ENCODE measurements at regions not wholly inside any gene's neighbourhood (a gene's known extent, or its start where the extent isn't known, plus 50 kb on each side); places are given as distances from the start of the nearest gene placed in this dataset.
"Not testable (repeated sequence)": the region's sequence is repeated elsewhere in the genome, so short reads cannot be mapped to it uniquely, and the experiment has no call there.

DNA sequence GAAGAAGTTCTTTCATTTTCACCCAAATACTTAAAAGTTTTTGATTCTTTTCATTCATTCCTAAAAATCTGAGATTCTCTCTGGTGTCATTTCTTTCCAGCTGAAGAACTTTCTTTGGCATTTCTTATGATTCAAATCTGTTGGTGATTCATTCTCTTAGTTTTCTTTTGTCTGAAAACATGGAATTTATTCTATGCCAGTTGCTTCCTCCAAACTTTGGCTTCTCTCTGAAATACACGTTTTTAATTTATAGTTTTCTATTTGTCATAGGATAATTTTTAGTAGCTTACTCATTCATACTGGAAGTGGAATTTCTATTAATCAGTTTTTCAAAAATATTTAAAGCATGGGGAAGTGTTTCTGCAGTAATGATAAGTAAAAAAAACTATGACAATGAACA, 1012.0 kb downstream of the RPA4 start:
- Histone ChIP-seq H3K36me3 (no peaks in the 10 kb centered on the region), H3K4me1 (no peaks in the 10 kb centered on the region), H3K9me3 (peaks cover 5% of the 10 kb centered on the region; the same call in 1 of the 2 replicates), H3K4me2 (no peak overlapping the region), H3K27me3 (peaks cover 44% of the 10 kb centered on the region; the same call in 1 of the 2 replicates), H3K9ac (no peak overlapping the region), H3K4me3 (no peak overlapping the region), H3K27ac (no peak overlapping the region), H4K20me1 (no peaks in the 10 kb centered on the region)
- no peak for TF ChIP-seq Cebpa-rat (IDR thresholded peaks at IDR 0.05)

DNA sequence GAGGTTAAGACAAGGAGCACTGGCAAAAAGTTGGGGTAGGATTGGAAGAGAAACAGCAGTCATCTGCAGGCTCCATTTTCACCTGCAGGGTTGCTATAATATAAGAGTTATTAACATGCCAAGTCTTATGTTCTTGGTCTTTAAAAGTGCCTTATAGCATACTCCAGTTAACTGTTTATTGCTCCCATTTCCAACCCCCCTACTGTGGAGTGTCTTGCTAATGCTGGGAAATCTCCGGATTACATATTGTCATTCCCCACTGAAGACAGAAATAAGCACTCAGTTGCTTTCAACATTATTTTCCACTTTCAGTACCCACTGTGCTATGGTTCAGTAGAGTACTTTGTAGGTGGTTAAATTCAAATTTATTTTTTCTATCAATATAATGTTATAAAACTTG, 1014.3 kb downstream of the RPA4 start:
- H3K9ac ChIP-seq, result no peak overlapping the region
- no peak for TF ChIP-seq Cebpa-rat (IDR thresholded peaks at IDR 0.05)

DNA sequence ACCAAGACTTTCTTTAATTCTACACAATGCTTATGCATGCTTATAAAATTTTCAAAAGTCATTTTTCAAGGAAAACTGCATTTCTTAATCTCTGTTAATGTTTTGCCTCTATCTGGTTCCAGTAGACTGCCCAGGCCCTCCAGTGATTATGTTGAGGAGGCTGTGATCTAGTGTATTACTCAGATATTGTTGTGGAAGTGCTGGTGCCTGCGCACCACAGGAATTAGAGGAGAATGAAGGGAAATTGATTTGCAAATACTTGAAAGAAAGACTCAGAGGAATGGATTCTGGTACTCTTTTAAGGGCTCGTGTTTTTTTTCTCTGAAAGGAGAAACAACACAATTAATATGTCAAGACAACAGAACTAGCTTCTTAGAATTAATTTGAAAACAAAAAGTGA, 1015.1 kb downstream of the RPA4 start:
- Histone ChIP-seq H3K9me3 (no peaks in the 10 kb centered on the region), H3K4me2 (no peak overlapping the region), H3K4me1 (no peaks in the 10 kb centered on the region), H3K9ac (no peak overlapping the region), H3K27me3 (peaks cover 63% of the 10 kb centered on the region), H3K27ac (no peak overlapping the region), H4K20me1 (no peaks in the 10 kb centered on the region), H3K4me3 (no peak overlapping the region), H3K36me3 (no peaks in the 10 kb centered on the region)
- no peak for TF ChIP-seq Cebpa-rat (IDR thresholded peaks at IDR 0.05)

More for the DNA sequence above, 1014.3 kb downstream of the RPA4 start:
- Histone ChIP-seq H3K9me3 (no peaks in the 10 kb centered on the region), H3K4me3 (no peak overlapping the region), H4K20me1 (no peaks in the 10 kb centered on the region), H3K36me3 (no peaks in the 10 kb centered on the region), H3K4me2 (no peak overlapping the region), H3K27me3 (peaks cover 58% of the 10 kb centered on the region), H3K27ac (no peak overlapping the region), H3K4me1 (no peaks in the 10 kb centered on the region)

DNA sequence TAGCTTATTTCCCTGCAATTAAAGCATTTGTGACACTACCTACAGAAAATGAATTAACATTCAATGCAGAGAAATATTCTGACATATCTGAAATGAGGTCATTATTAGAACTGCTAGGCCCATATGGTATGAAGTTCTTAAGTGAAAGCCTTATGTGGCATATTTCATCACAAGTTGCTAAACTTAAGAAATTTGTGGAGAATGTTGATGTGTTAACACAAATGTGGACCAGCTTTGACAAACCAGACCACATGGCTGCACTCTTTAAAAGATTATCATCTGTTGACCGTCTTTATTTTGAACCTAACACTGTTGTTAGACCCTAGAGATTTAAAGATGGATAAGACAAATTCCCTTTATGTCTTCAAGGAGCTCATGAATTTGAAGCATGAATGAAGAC, 1024.1 kb downstream of the RPA4 start:
- Histone ChIP-seq H3K36me3 (no peaks in the 10 kb centered on the region), H3K4me1 (peaks cover 5% of the 10 kb centered on the region; the same call in 1 of the 2 replicates), H3K27me3 (peaks cover 16% of the 10 kb centered on the region), H3K27ac (no peak overlapping the region), H3K4me3 (no peak overlapping the region), H3K9ac (no peak overlapping the region), H4K20me1 (no peaks in the 10 kb centered on the region), H3K4me2 (no peak overlapping the region), H3K9me3 (no peaks in the 10 kb centered on the region)
- TF ChIP-seq Cebpa-rat (IDR thresholded peaks at IDR 0.05), result no peak

DNA sequence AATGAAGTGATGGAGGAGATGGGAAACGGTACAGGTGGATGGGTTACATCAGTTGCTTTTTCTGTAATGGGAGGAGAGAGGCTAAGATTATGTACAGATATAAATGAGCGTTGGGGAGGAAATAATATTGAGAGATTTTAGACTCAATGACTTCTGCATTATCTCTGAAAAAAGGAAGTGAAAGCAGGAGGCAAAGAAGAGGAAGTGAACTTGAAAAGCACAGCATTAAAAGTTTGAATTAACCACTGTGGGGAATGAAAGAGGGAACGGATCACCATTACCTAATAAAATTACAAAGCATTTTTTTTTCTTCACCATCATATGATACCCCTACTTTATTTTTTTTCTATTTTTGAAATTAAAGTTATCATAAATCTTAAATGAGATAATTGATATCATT, 1025.5 kb downstream of the RPA4 start:
- no peaks in the 10 kb centered on the region for H3K9me3 ChIP-seq

DNA sequence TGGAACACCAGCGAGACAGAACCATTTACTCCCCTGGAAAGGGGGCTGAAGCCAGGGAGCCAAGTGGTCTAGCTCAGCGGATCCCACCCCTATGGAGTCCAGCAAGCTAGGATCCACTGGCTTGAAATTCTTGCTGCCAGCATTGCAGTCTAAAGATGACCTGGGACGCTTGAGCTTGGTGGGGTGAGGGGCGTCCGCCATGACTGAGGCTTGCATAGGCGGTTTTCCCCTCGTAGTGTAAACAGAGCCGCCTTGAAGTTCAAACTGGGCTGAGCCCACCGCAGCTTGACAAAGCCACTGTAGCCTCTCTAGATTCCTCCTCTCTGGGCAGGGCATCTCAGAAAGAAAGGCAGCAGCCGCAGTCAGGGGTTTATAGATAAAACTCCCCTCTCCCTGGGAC, 1031.7 kb downstream of the RPA4 start:
- H3K27me3 ChIP-seq, result peaks cover 53% of the 10 kb centered on the region
- H3K4me2 ChIP-seq, H3K4me1 ChIP-seq, H3K9ac ChIP-seq, H3K27ac ChIP-seq, H3K9me3 ChIP-seq, H3K36me3 ChIP-seq, H4K20me1 ChIP-seq, H3K4me3 ChIP-seq: not testable (repeated sequence)

More for the DNA sequence above, 1025.5 kb downstream of the RPA4 start:
- Histone ChIP-seq H3K4me2 (no peak overlapping the region), H3K27me3 (0 out of 2 replicates have a peak, but pooled peaks cover 12% of the 10 kb centered on the region), H4K20me1 (no peaks in the 10 kb centered on the region), H3K4me3 (no peak overlapping the region), H3K27ac (no peak overlapping the region), H3K36me3 (no peaks in the 10 kb centered on the region), H3K4me1 (peaks cover 5% of the 10 kb centered on the region; the same call in 1 of the 2 replicates), H3K9ac (no peak overlapping the region)
- no peak for TF ChIP-seq Cebpa-rat (IDR thresholded peaks at IDR 0.05)

DNA sequence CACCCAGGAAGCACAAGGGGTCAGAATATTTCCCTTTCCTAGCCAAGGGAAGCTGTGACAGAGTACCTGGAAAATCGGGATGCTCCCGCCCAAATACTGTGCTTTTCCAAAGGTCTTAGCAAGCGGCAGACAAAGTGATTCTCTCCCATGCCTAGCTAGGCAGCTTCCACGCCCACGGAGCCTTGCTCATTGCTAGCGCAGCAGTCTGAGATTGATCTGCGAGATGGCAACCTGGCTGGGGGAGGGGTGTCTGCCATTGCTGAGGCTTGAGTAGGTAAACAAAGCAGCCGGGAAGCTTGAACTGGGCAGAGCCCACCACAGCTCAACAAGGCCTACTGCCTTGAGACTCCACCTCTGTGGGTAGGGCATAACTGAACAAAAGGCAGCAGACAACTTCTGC, 1037.5 kb downstream of the RPA4 start:
- not testable (repeated sequence) for H3K4me1 ChIP-seq, H3K9ac ChIP-seq, H3K36me3 ChIP-seq, H3K4me2 ChIP-seq, H3K4me3 ChIP-seq, H4K20me1 ChIP-seq, H3K27ac ChIP-seq, H3K9me3 ChIP-seq
- peaks cover 43% of the 10 kb centered on the region; the same call in 1 of the 2 replicates for H3K27me3 ChIP-seq

DNA sequence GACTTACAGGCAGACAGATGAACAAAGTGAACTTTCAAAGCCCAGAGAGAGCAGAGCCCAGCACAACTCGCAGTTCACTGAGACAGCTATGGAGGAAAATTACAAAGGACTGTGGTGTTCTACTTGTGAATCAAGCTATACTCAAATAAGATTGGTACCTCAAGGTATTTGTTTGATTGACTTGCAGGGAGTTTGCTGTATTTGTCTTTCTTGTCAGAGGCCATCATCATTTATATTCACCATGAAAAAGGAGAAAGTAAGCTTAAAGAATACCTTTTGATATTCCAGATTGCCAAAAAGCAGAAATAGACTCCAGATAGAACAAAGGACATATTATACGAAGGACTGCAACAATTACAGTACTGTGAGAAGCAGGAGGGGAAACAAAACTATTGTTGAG, 1047.9 kb downstream of the RPA4 start:
- no peak overlapping the region for H3K27ac ChIP-seq
- no peak for TF ChIP-seq Cebpa-rat (IDR thresholded peaks at IDR 0.05)
- no peaks in the 10 kb centered on the region for H3K4me1 ChIP-seq
- H4K20me1 ChIP-seq, result no peaks in the 10 kb centered on the region
- no peak overlapping the region for H3K4me3 ChIP-seq
- H3K4me2 ChIP-seq, result no peak overlapping the region
- peaks cover 66% of the 10 kb centered on the region for H3K27me3 ChIP-seq
- no peak overlapping the region for H3K9ac ChIP-seq
- H3K9me3 ChIP-seq, result no peaks in the 10 kb centered on the region
- H3K36me3 ChIP-seq, result no peaks in the 10 kb centered on the region

DNA sequence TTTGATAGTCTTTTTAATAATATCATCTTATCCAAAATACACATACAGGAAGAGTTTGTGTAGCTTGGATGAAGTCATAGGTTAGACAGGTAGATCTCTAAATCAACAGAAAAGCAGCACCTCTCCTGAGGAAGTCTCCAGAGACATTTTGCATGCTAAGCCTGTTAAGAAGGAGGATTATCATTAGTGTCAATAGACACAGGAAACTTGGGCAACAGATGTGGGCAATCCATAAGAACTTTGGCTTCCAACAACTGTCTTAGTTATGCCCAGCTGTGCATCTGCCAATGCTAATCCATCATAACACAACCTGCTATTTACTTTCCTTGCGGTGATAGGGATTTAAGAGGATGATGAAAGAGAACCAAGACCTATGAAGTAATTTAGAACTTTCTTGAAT, 1052.6 kb downstream of the RPA4 start:
- no peak for TF ChIP-seq Cebpa-rat (IDR thresholded peaks at IDR 0.05)

DNA sequence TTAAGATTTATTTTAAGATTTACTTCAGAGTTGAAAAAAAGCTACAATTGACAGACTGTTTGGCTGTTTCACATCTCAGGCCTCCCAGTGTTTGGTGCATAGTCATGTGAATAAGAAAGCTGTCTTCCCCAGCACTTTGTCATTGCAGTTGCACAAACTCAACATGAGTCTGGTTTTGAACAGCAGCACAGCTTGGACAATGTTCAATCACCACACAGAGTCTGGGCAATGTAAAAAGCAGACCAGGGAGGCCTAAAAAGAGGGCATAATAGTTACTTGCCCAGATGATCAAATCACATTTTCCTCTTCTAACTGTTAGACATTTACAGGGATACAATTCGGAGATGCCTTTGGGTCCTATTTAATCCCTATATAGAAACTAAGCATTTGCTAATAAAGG, 1055.0 kb downstream of the RPA4 start:
- no peak overlapping the region for H3K27ac ChIP-seq
- H3K4me2 ChIP-seq, result no peak overlapping the region
- H3K27me3 ChIP-seq, result peaks cover 84% of the 10 kb centered on the region
- H3K9me3 ChIP-seq, result no peaks in the 10 kb centered on the region
- H4K20me1 ChIP-seq, result no peaks in the 10 kb centered on the region
- no peak overlapping the region for H3K4me3 ChIP-seq
- no peaks in the 10 kb centered on the region for H3K4me1 ChIP-seq
- no peaks in the 10 kb centered on the region for H3K36me3 ChIP-seq
- no peak for TF ChIP-seq Cebpa-rat (IDR thresholded peaks at IDR 0.05)
- H3K9ac ChIP-seq, result no peak overlapping the region

More for the DNA sequence above, 1052.6 kb downstream of the RPA4 start:
- H3K4me1 ChIP-seq, result no peaks in the 10 kb centered on the region
- no peaks in the 10 kb centered on the region for H3K36me3 ChIP-seq
- H4K20me1 ChIP-seq, result no peaks in the 10 kb centered on the region
- H3K27me3 ChIP-seq, result peaks cover 83% of the 10 kb centered on the region
- H3K9ac ChIP-seq, result no peak overlapping the region
- no peak overlapping the region for H3K4me3 ChIP-seq
- no peak overlapping the region for H3K4me2 ChIP-seq
- H3K27ac ChIP-seq, result no peak overlapping the region
- H3K9me3 ChIP-seq, result no peaks in the 10 kb centered on the region

Measured in BLaER1 (cell line).